GM23338 (cell line): ENCODE measurements at regions not wholly inside any gene's neighbourhood (a gene's known extent, or its start where the extent isn't known, plus 50 kb on each side); places are given as distances from the start of the nearest gene placed in this dataset.

Experiments used
- ATAC-seq: fragments of 200-7000 bp; cut with Tn5 transposase; 3 replicates; pipeline ENCODE4 v1.9.1; 2020
- DNase-seq: peaks from one replicate; pipeline ENCODE4 v3.0.0-alpha.2; 2015; ENCODE audit warnings: low spot score
- H2AFZ ChIP-seq: fragments of 200-600 bp; sonication (generic); 2 replicates; pipeline ENCODE4 v1.8.0; 2016; ENCODE audit warnings: antibody characterized with exemption, mild to moderate bottlenecking, moderate library complexity
- H3F3A ChIP-seq: fragments of 200-600 bp; sonication (generic); replicated peaks from 2 replicates; pipeline ENCODE4 v1.8.0; 2017; ENCODE audit warnings: antibody characterized with exemption, mixed run types, low read depth
- H3K27ac ChIP-seq: fragments of 200-600 bp; sonication (generic); 2 replicates; pipeline ENCODE4 v1.6.1; 2016; ENCODE audit warnings: low read depth
- H3K27me3 ChIP-seq: fragments of 200-600 bp; sonication (generic); 2 replicates; pipeline ENCODE4 v1.8.0; 2016; ENCODE audit warnings: mild to moderate bottlenecking, mixed run types, moderate library complexity; ENCODE audit not compliant: insufficient read depth
- H3K36me3 ChIP-seq: fragments of 200-600 bp; sonication (generic); 2 replicates; pipeline ENCODE4 v1.8.0; 2016; ENCODE audit warnings: mild to moderate bottlenecking; ENCODE audit not compliant: insufficient read depth
- H3K4me1 ChIP-seq: fragments of 200-600 bp; sonication (generic); 2 replicates; pipeline ENCODE4 v1.8.0; 2016; ENCODE audit warnings: mild to moderate bottlenecking, moderate library complexity; ENCODE audit not compliant: insufficient read depth
- H3K4me2 ChIP-seq: fragments of 200-600 bp; sonication (generic); 2 replicates; pipeline ENCODE4 v1.7.1; 2017; ENCODE audit warnings: mixed run types
- H3K4me3 ChIP-seq: fragments of 200-600 bp; sonication (generic); 2 replicates; pipeline ENCODE4 v1.6.1; 2016; ENCODE audit warnings: mixed run types
- H3K79me2 ChIP-seq: fragments of 200-600 bp; sonication (generic); replicated peaks from 2 replicates; pipeline ENCODE4 v1.8.0; 2017; ENCODE audit warnings: mild to moderate bottlenecking; ENCODE audit not compliant: insufficient read depth
- H3K9me2 ChIP-seq: fragments of 200-600 bp; sonication (generic); 2 replicates; pipeline ENCODE4 v1.8.0; 2017; ENCODE audit not compliant: insufficient read depth
- H4K20me1 ChIP-seq: fragments of 200-600 bp; sonication (generic); replicated peaks from 2 replicates; pipeline ENCODE4 v1.8.0; 2017; ENCODE audit warnings: mild to moderate bottlenecking; ENCODE audit not compliant: insufficient read depth
- H3K27ac Mint-ChIP-seq: 2 replicates; pipeline ENCODE4 v1.8.0; 2020; ENCODE audit warnings: inconsistent platforms, mild to moderate bottlenecking, moderate library complexity, mixed read lengths
- H3K27me3 Mint-ChIP-seq: 3 replicates; pipeline ENCODE4 v1.8.0; 2022; ENCODE audit warnings: low read depth, mild to moderate bottlenecking, moderate library complexity, mixed read lengths, inconsistent platforms; ENCODE audit not compliant: insufficient read depth, poor library complexity
- H3K36me3 Mint-ChIP-seq: 3 replicates; pipeline ENCODE4 v1.8.0; 2021; ENCODE audit warnings: low read depth, mild to moderate bottlenecking, inconsistent platforms, moderate library complexity, mixed read lengths
- H3K4me1 Mint-ChIP-seq: 3 replicates; pipeline ENCODE4 v1.8.0; 2020; ENCODE audit warnings: mild to moderate bottlenecking, inconsistent platforms, mixed read lengths
- H3K4me3 Mint-ChIP-seq: 3 replicates; pipeline ENCODE4 v1.8.0; 2021; ENCODE audit warnings: moderate library complexity, mild to moderate bottlenecking, inconsistent platforms, mixed read lengths
- H3K9me3 Mint-ChIP-seq: 3 replicates; pipeline ENCODE4 v1.8.0; 2020; ENCODE audit warnings: moderate library complexity, mild to moderate bottlenecking, inconsistent platforms, mixed read lengths
- CREB1 ChIP-seq: fragments of 250-450 bp; sonication (Bioruptor Pico); IDR thresholded peaks from 2 replicates; pipeline ENCODE4 v1.5.0; 2020; ENCODE audit warnings: low read depth, mild to moderate bottlenecking, moderate library complexity
- CTCF ChIP-seq, 2 experiments: fragments of 200-600 bp in 1 of 2; sonication (generic) in 1 of 2; conservative IDR thresholded peaks; 2 replicates each; pipeline versions ENCODE4 v1.5.1 to v1.6.1; 2016 to 2017; ENCODE audit warnings: antibody characterized with exemption in 2 of 2, low read depth in 2 of 2, mild to moderate bottlenecking in 2 of 2, moderate library complexity in 1 of 2
- ETS1 ChIP-seq: IDR thresholded peaks from 2 replicates; pipeline ENCODE4 v1.6.1; 2016; ENCODE audit warnings: antibody characterized with exemption
- EZH2 ChIP-seq: fragments of 200-600 bp; sonication (generic); IDR thresholded peaks from one replicate; pipeline ENCODE4 v1.8.0; 2017; ENCODE audit warnings: antibody characterized with exemption, mild to moderate bottlenecking, low read depth; ENCODE audit not compliant: unreplicated experiment
- JUNB ChIP-seq: IDR thresholded peaks from one replicate; pipeline ENCODE4 v1.6.1; 2016; ENCODE audit warnings: antibody characterized with exemption; ENCODE audit not compliant: unreplicated experiment
- NANOG ChIP-seq: IDR thresholded peaks from 2 replicates; pipeline ENCODE4 v1.6.1; 2016; ENCODE audit warnings: antibody characterized with exemption, borderline replicate concordance
- POLR2AphosphoS5 ChIP-seq: IDR thresholded peaks from 2 replicates; pipeline ENCODE4 v1.6.1; 2016; ENCODE audit warnings: antibody characterized with exemption, low read depth
- REST ChIP-seq: IDR thresholded peaks from one replicate; pipeline ENCODE4 v1.6.1; 2018; ENCODE audit warnings: antibody characterized with exemption; ENCODE audit not compliant: unreplicated experiment
- STAT1 ChIP-seq: IDR thresholded peaks from one replicate; pipeline ENCODE4 v1.6.1; 2016; ENCODE audit warnings: antibody characterized with exemption; ENCODE audit not compliant: unreplicated experiment
- ZNF114 ChIP-seq: fragments of 250-450 bp; sonication (Bioruptor Pico); IDR thresholded peaks from 2 replicates; pipeline ENCODE4 v1.5.0; 2020; ENCODE audit warnings: mild to moderate bottlenecking, moderate library complexity
- ZNF331 ChIP-seq: fragments of 250-450 bp; sonication (Bioruptor Pico); IDR thresholded peaks from 2 replicates; pipeline ENCODE4 v1.5.0; 2020; ENCODE audit warnings: low read depth, mild to moderate bottlenecking, moderate library complexity

GRCh38 chr12:98057701-98058100 is 457.7 kb upstream of the TMPO start (continued):
- TF ChIP-seq REST (no peak), ETS1 (no peak), ZNF114 (CRISPR knock-in tag) (no peak), CTCF (conservative IDR thresholded peaks at IDR 0.05; ENCODE audit: low read depth in 2 of 2) (no peak), CREB1 (no peak), POLR2AphosphoS5 (no peak), ZNF331 (CRISPR knock-in tag) (no peak), JUNB (no peak)

- no peaks in the 10 kb centered on the region for H3K36me3 Mint-ChIP-seq
- Histone ChIP-seq H3K27ac (no peak overlapping the region), H3K27me3 (no peaks in the 10 kb centered on the region), H2AFZ (no peak overlapping the region), H3K36me3 (no peaks in the 10 kb centered on the region), H3F3A (no peaks in the 10 kb centered on the region), H3K4me2 (no peak overlapping the region), H3K79me2 (no peaks in the 10 kb centered on the region), H3K9me2 (peaks cover 5% of the 10 kb centered on the region), H3K4me1 (peaks cover 19% of the 10 kb centered on the region; the same call in 1 of the 2 replicates), H3K4me3 (no peak overlapping the region), H4K20me1 (no peaks in the 10 kb centered on the region)
- DNase-seq, result no peak
- H3K9me3 Mint-ChIP-seq, result no peaks in the 10 kb centered on the region
- TF ChIP-seq POLR2AphosphoS5 (no peak), EZH2 (no peak), REST (no peak), ZNF331 (CRISPR knock-in tag) (no peak), JUNB (no peak), NANOG (no peak), STAT1 (no peak)
- H3K27me3 Mint-ChIP-seq, result no peaks in the 10 kb centered on the region
- ATAC-seq, result no peak
- H3K4me1 Mint-ChIP-seq, result peaks cover 9% of the 10 kb centered on the region; the same call in 1 of the 3 replicates
- no peak overlapping the region for H3K4me3 Mint-ChIP-seq
- no peak overlapping the region for H3K27ac Mint-ChIP-seq
These were observed 457.2 kb upstream of the TMPO start for GRCh38 chr12:98058213-98058612.
